ENCODE measurements at regions not wholly inside any gene's neighbourhood (a gene's known extent, or its start where the extent isn't known, plus 50 kb on each side); places are given as distances from the start of the nearest gene placed in this dataset.

GRCh38 chr4:165768281-165768680 lies 104.8 kb upstream of the TLL1 start:
- Histone ChIP-seq H3K36me3 (ENCODE audit: control insufficient read depth in 2 of 2, extremely low read depth in 1 of 2, insufficient read depth in 2 of 2, low read length in 2 of 2) (no peaks in the 10 kb centered on the region), H3K79me2 (ENCODE audit: control insufficient read depth, insufficient read depth, low read length) (no peaks in the 10 kb centered on the region), H4K20me1 (replicated peaks; ENCODE audit: control insufficient read depth, extremely low read depth, insufficient read depth, low read length) (no peaks in the 10 kb centered on the region), H2AFZ (ENCODE audit: low read depth, low read length) (no peak overlapping the region), H3K27me3 (ENCODE audit: control insufficient read depth in 2 of 2, insufficient read depth in 2 of 2, low read length in 2 of 2) (no peaks in the 10 kb centered on the region), H3K9ac (replicated peaks; ENCODE audit: extremely low read depth, insufficient read depth, low read length) (no peak overlapping the region), H3K27ac (ENCODE audit: insufficient read depth, low read depth, low read length) (no peak overlapping the region), H3K9me1 (replicated peaks; ENCODE audit: control insufficient read depth, extremely low read depth, insufficient read depth, low read length) (peaks cover under 1% of the 10 kb centered on the region), H3K4me3 (replicated peaks in 1 of 3; ENCODE audit: insufficient read depth in 1 of 3, low read depth in 1 of 3, low read length in 3 of 3) (no peak overlapping the region), H3K4me1 (ENCODE audit: control insufficient read depth, extremely low read depth, insufficient read depth, low read length) (peaks cover 34% of the 10 kb centered on the region), H3K4me2 (ENCODE audit: insufficient read depth, low read length) (no peak overlapping the region), H3K9me3 (replicated peaks; ENCODE audit: control insufficient read depth, insufficient read depth, low read length) (no peaks in the 10 kb centered on the region)
- TF ChIP-seq POLR2A (IDR thresholded peaks at IDR 0.05; ENCODE audit: low read depth, low read length) (no peak), CTCF (IDR thresholded peaks at IDR 0.05; ENCODE audit: extremely low read depth in 1 of 2, insufficient read depth in 1 of 2, low read depth in 1 of 2, low read length in 2 of 2) (no peak), GATA2 (IDR thresholded peaks at IDR 0.05; ENCODE audit: insufficient read depth, insufficient read length, low read depth, low read length) (no peak), FOS (IDR thresholded peaks at IDR 0.05; ENCODE audit: borderline replicate concordance, insufficient read depth, low read length) (no peak), POLR2AphosphoS5 (IDR thresholded peaks at IDR 0.05; ENCODE audit: insufficient read depth, low read depth, low read length) (no peak), MAX (IDR thresholded peaks at IDR 0.05; ENCODE audit: insufficient read depth, insufficient read length) (no peak), EZH2 (IDR thresholded peaks at IDR 0.05; ENCODE audit: borderline replicate concordance, low read depth, low read length, severe bottlenecking) (no peak), MYC (IDR thresholded peaks at IDR 0.05; ENCODE audit: low read depth, low read length) (no peak), JUN (IDR thresholded peaks at IDR 0.05; ENCODE audit: borderline replicate concordance, insufficient read depth, insufficient read length, low read depth) (no peak)
- ChIA-PET POLR2A (no interaction called here), CTCF (no interaction called here)
- FAIRE-seq (no peak), DNase-seq (ENCODE audit: low read depth, low spot score) (no peak)
- BruUV-seq (replicated peaks): no TSS peak
- intact Hi-C loops (cut with micrococcal nuclease) (loop anchor here (10.0 kb wide), 1 partner anchor 107 kb away; the partner anchor contains the start of gene TLL1), dilution Hi-C loops (cut with MboI; ENCODE audit: extremely low pct_ligation_motif_present, low sequenced_read_pairs) (no loop called here)
